GM19463 (cell line): ENCODE measurements at regions not wholly inside any gene's neighbourhood (a gene's known extent, or its start where the extent isn't known, plus 50 kb on each side); places are given as distances from the start of the nearest gene placed in this dataset.
"Not testable (repeated sequence)": the region's sequence is repeated elsewhere in the genome, so short reads cannot be mapped to it uniquely, and the experiment has no call there.

Experiments used
- ATAC-seq: cut with Tn5 transposase; IDR thresholded peaks from one replicate; pipeline ENCODE4 v1.9.1; 2021; ENCODE audit warnings: mild to moderate bottlenecking, moderate library complexity; ENCODE audit not compliant: unreplicated experiment

GRCh38 chr3:72052841-72053409, 268.0 kb upstream of the PROK2 start:
- ATAC-seq, result no peak

DNA sequence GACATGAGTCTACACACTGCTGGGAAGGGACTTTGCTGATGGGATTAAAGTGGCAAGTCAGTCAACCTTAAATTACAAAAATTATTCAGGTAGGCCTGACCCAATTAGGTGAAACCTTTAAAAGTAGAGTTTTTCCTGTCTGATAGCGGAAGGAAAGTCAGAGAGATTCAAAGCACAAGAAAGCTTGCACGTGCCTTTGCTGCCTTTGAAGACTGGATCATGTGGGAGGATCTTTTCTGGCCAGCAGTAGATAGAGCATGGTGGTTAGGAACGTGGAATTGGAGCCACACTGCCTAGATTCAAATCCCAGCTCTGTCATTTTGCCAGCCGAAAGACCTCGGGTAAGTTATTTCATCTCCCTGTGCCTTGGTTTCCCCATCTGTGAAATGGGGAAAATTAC, 265.8 kb upstream of the PROK2 start:
- no peak for ATAC-seq

- ATAC-seq, result no peak
Observed at GRCh38 chr3:72050048-72050632, 265.2 kb upstream of the PROK2 start.

GRCh38 chr3:72049300-72049699, 264.4 kb upstream of the PROK2 start:
- no peak for ATAC-seq

GRCh38 chr3:72048873-72049272, 263.9 kb upstream of the PROK2 start:
- no peak for ATAC-seq

DNA sequence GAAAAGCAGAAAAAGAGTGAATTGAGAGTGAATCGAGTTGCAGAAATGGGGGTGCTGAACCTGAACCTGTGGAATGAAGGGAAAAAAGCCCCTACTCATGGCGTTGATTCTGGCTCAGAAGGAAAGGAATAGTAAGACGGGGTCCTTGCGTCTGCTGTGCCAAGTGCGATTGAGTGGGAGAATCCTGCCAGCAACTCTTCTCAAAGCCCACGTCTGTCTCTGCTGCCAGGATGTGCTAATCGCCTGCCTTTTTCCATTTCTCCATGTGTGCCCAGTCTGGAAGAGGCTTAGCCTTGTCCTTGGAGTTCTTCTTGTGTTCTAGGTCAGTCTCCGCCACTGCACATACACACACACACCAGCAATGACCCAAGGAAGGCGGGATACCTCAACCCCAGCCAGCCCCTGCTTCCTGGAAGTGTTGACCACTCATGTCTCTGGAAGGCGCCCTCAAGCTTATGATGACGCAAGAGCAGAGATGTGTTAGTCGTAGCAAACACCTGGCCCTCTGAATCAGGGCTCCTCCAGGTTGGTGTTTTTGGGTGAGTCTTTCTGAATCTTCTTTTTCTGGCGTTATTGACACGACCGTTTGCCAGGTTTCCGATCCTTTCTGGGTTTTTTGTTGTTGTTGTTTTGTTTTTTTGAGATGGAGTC, 262.4 kb upstream of the PROK2 start:
- no peak for ATAC-seq

DNA sequence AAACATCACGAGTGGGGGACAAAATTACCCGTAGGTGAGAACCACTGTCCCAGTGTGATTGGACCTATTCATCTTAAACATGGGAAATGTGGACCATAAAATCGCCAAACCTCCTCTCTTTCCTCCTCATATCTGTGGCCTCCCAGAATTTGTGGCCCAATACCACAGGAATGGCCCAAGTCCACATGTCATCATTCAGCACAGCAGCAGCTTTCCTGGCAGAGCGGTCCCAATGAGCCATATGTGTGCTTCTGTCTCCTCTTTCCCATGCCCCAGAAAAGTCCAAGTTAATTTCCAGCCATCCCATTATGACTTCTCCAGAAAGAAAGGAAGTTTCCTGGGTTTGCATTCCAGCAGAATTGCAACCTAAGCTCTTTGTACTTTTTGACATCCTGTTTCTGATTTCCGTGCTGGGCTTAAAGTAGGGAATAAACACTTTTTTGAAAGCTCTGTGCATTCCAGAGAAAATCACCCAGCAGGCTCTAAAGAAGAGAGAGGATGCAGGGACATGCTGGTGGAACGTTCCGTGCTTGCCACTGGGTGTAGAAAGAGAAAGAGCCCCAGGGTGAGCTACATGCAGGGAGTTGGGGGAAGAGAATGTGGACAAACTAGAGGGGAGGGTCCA, 259.4 kb upstream of the PROK2 start:
- no peak for ATAC-seq

DNA sequence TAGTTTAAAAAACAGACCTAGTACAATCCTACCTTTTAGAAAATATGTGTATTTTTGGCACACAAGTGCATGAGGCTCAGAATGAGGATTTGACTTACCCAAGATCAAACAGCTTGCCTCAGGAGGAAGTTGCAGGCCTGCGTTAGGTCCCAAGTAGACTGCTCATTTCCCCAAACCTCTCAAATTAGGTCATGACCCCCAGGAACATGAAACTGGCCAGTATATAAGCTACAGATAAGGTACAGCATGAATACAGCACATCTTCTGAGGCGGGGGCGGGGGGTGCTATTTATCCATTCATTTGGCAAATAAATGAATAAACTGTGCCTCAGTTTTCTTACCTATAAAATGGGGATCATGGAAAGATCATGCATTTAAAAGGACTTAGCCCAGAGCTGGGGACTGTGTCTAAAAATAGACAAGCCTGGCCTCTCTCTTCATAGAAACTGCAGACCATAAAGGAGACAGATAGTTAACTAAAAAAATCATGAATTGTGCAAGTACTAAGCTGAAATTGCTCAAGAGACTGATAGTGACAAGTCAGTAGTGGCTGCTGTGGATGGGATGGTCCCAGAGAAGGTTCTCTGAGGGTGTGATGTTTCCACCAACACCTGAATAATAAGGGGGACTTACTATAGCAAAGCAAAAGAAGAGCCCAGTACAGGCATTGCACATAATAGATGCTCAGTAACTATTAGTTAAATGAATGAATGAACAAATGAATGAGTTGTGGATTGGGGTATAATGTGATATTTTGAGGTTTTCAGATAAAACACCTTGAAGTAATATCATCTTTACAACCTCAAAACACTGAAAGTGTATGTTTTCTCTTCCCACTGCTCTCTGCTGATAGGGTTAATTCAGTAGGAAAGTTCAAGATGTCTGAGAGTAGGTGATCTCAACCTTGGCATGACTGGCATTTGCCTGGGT, 258.5 kb upstream of the PROK2 start:
- ATAC-seq, result no peak

DNA sequence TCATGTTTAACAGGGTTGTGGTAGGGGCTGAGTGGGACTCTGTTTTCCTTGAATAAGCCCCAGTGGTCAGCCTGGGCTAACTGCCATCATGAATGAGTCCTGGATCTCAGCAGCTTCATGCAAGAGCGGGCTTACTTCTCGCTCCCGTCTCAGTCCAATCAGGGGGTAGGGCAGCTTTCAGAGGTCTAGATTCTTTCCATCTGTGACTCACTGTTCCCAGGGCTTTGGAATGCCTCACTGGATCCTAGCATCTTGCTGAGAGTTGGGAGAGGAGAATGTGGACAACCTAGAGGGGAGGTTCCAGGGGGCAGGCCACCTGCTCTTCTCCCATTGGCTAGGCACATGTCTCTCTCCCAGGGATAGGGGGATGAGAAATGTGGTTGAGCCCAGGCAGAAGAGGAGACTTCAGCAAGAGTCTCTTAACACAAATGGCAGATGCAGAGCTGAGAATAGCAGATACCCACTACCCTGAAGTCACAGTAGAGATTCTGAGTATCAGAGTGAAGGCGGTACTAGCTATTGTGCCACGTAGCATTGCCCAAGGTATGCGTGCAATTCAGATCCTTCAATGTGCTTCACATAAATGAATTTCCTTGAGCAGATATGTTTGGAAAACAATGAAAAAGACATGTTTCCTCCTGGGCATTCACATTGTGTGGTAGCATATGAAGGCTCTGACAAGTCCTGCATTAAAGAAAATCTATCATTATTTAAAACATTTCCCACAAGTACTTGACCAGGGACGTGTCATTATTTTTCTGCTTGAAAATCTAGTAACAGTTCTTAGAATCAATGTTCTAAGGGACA, 257.7 kb upstream of the PROK2 start:
- ATAC-seq, result no peak

DNA sequence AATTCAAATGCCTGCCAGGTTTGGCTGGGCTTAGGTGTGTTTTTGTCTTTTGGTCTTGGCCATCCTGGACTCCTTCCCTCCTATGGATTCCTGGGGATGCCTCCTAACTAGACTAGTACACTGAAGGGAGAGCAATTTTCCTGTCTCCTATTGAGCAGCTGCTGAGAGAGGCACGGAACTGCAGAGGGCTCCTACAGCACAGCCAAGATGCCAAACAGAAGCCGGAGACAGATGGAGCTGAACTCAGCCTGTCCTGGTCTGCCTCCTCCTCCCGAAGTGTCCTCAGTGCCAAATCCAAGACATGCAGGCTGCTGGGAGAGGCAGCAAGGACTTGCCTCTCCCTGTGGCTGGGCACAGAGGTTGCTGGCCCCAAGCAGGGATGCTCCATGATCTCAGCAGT, 256.6 kb upstream of the PROK2 start:
- ATAC-seq, result no peak

DNA sequence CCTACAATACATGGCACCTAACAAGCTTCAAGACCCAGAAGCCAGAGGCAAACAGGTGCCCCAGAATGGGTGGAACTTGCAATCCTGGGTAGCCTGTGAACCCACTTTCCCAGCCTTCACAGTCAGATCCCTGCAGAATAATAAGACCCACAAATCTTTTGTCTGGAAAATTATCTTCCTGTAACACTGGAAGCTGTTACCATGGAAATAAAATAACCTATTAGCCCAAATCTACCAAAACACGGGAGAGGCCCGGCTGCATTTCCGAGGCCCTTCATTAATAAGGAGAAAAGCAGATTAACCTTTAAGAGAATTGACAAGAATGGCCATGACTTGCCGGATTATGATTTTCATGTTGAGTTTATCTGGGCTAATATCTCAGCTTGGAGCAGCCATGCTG, 256.1 kb upstream of the PROK2 start:
- no peak for ATAC-seq

DNA sequence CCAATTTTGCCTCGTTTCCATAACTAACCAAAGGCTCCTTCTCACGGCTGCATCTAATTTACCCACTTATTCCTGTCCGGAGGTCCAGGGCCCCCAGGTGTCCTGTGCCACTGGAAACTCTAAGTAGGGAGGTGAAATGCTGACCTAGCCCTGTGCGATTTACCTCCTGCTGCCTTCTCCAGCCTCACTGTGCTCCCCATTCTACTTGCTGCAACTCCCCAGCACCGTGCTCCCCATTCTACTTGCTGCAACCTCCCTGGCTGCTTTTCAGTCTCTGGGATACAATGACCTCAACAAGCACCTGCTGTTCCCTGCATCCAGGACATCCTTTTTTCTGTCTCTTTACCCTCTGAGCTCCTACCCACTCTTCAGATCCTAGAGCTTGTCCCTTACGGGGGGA, 254.7 kb upstream of the PROK2 start:
- ATAC-seq, result no peak

- ATAC-seq, result no peak
Observed at GRCh38 chr3:72036899-72037298, 252.0 kb upstream of the PROK2 start.

DNA sequence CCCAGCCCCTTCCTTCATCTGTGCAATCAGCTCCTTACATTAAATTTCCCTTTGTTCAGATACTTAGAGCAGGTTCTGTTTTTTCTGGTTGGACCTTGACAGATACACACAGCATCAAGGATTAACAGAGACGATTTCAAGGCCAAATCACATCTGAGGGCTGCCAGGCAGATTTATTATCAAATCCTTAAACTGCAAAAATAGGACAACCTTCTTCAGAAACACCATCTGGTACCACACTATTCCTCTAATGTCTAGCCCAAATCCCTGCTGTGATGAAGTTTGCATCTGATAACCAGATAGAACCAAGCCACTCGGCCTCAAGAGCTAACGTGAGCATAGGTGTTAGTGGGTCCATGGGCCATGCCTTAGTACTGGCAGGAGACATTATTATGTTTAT, 250.7 kb upstream of the PROK2 start:
- no peak for ATAC-seq

DNA sequence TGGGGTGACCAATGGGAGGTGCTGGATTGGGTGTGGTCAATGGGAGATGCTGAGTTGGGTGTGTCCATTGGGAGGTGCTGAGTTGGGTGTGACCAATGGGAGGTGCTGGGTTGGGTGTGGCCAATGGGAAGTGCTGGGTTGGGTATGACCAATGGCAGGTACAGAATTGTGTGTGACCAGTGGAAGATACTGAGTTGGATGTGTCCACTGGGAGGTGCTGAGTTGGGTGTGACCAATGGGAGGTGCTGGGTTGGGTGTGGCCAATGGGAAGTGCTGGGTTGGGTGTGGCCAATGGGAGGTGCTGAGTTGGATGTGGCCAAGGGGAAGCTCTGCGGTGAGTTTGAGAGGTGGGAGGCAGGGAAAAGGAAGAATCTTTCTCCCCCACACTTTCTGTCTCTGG, 250.0 kb upstream of the PROK2 start:
- no peak for ATAC-seq

DNA sequence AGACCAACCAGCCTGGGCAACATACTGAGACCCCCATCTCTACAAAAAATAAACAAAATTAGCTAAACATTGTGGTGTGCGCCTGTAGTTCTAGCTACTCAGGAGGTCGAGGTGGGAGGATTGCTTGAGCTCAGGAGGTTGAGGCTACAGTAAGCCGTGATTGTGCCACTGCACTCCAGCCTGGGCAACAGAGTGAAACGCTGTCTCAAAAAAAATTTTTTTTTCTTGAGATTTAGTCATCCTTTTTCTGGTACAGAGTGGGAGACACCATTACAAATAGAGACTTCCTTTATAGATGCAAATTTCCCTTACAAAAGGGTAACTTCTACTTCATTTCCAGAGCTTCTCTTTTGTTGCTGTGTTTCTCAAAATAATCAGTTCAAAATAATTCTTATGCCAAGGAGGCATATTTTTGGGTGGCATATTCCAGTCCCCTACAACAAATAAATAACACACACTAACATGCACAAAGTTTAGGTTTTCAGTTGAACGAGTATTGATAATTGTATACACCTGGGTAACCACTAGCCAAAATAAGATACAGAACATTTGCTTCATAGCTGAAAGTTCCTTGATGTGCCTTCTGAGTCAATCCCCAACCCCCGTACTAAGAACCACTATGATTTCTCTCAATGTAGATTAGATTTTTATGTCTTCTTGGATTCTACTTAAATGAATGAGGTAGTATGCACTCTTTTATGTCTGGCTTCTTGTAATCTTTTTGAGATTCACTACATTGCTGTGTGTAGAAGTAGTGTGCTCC, 248.9 kb upstream of the PROK2 start:
- no peak for ATAC-seq

DNA sequence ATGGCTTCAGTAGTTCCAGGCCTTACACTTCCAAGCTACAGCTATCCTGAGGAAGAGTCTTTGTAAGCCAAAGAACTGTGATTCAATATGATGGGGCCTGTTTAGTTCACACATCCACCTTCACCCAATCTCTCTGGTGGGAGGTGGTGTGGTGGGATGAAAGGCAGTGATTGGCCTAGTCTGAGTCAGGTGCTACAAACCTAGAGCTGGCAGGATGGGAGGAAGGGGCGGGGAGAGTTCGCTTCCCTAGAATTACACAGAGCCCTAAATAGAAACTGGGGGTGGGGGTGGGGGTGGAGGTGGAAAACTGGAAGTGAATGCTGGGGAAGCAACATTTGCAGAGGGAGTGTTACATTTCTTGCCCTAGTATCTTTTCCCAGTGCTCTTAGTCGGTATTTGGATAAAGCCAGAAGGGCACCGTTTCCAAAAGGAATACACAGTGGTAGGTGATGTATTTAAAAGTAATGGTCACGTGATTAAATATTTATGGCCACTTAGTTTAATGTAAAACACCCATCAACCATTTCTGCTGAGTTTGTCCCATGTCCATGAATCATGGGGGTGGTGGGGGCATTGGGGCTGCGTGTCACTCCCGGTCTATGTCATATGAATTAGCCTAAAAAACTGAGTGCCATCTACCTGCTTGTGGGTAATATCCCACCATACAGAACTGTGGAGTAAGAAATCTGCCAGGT, 247.6 kb upstream of the PROK2 start:
- no peak for ATAC-seq

- no peak for ATAC-seq
Observed at GRCh38 chr3:72031581-72031980, 246.6 kb upstream of the PROK2 start.

DNA sequence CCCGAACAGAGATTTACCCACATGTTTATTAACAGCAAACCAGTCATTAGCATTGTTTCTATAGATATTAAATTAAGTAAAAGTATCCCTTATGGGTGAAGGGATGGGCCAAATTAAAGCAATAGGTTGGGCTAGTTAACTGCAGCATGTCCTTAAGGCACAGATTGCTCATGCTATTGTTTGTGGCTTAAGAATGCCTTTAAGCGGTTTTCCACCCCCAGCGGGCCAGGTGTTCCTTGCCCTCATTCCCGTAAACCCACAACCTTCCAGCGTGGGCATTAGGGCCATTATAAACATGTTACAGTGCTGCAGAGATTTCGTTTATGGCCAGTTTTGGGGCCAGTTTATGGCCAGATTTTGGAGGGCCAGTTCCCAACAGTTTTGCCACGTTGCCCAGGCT, 245.3 kb upstream of the PROK2 start:
- not testable (repeated sequence) for ATAC-seq
